ENCODE measurements at regions not wholly inside any gene's neighbourhood (a gene's known extent, or its start where the extent isn't known, plus 50 kb on each side); places are given as distances from the start of the nearest gene placed in this dataset.

- H3K36me3 ChIP-seq, result no peaks in the 10 kb centered on the region
- H3K4me1 ChIP-seq, result peaks cover 0 to 3% (median 0%) of the 10 kb centered on the region in 4 donors
- no peaks in the 10 kb centered on the region for H3K27me3 ChIP-seq
- no peak for TF ChIP-seq EP300 (IDR thresholded peaks at IDR 0.05; ENCODE audit: low read depth)
- no peak for TF ChIP-seq POLR2AphosphoS5 (IDR thresholded peaks at IDR 0.05)
- TF ChIP-seq POLR2A (IDR thresholded peaks at IDR 0.05), result no peak
- no peak for TF ChIP-seq CTCF (IDR thresholded peaks at IDR 0.05)
- no peak overlapping the region for H3K27ac ChIP-seq
- intact Hi-C loops (cut with DNase I; ENCODE audit: low total_unique reads), result loop anchor here (5.0 kb wide), 1 partner anchor 1892 kb away; no protein-coding TSS in a partner anchor
- in situ Hi-C loops (cut with MboI; ENCODE audit: low pct_ligation_motif_present in 1 of 4, low pct_unique_long_range_greater_than_20kb in 1 of 4, low sequenced_read_pairs in 3 of 4), result no loop called here
- H3K4me3 ChIP-seq, result no peak overlapping the region
- no peak for DNase-seq
- no peaks in the 10 kb centered on the region for H3K9me3 ChIP-seq
Measured at GRCh38 chr4:58090539-58090938, 980.4 kb upstream of the IGFBP7 start.

DNA sequence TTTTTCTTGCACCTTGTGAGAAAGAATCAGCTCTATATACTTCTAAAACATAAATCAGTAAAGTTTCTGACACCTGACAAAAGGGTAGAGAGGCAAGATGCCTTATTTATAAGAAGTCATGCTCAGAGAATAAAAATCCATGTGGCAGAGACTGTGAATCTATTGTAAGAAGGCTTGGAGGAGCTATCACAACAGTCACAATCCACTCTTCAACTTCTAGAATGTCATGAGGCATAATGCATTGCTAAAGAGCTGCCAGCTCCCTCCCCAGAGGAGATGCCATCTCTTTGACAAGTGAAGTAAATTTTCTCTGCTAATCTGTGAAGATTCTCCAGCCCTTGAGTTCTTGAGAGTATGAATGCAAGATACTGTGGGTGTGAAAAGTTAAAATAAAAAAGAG, 971.2 kb upstream of the IGFBP7 start:
- Histone ChIP-seq H3K4me1 (no peaks in the 10 kb centered on the region), H3K4me3 (no peak overlapping the region), H3K27me3 (no peaks in the 10 kb centered on the region), H3K9me3 (no peaks in the 10 kb centered on the region), H3K36me3 (no peaks in the 10 kb centered on the region), H3K27ac (no peak overlapping the region)
- no peak for TF ChIP-seq POLR2A (IDR thresholded peaks at IDR 0.05)
- no peak for TF ChIP-seq POLR2AphosphoS5 (IDR thresholded peaks at IDR 0.05)
- no peak for TF ChIP-seq EP300 (IDR thresholded peaks at IDR 0.05; ENCODE audit: low read depth)
- TF ChIP-seq CTCF (IDR thresholded peaks at IDR 0.05), result no peak
- DNase-seq, result no peak
- intact Hi-C loops (cut with DNase I; ENCODE audit: low total_unique reads) (no loop called here), in situ Hi-C loops (cut with MboI; ENCODE audit: low pct_ligation_motif_present in 1 of 4, low pct_unique_long_range_greater_than_20kb in 1 of 4, low sequenced_read_pairs in 3 of 4) (no loop called here)

GRCh38 chr4:58075724-58076123, 965.5 kb upstream of the IGFBP7 start:
- H3K4me3 ChIP-seq, result no peak overlapping the region
- in situ Hi-C loops (cut with MboI; ENCODE audit: low pct_ligation_motif_present in 1 of 4, low pct_unique_long_range_greater_than_20kb in 1 of 4, low sequenced_read_pairs in 3 of 4), result no loop called here

GRCh38 chr4:58074382-58074781, 964.2 kb upstream of the IGFBP7 start:
- H3K4me1 ChIP-seq, result no peaks in the 10 kb centered on the region
- no peak overlapping the region for H3K4me3 ChIP-seq
- H3K27ac ChIP-seq, result no peak overlapping the region
- TF ChIP-seq CTCF (IDR thresholded peaks at IDR 0.05) (no peak), POLR2AphosphoS5 (IDR thresholded peaks at IDR 0.05) (no peak), POLR2A (IDR thresholded peaks at IDR 0.05) (no peak), EP300 (IDR thresholded peaks at IDR 0.05; ENCODE audit: low read depth) (no peak)
- H3K9me3 ChIP-seq, result no peaks in the 10 kb centered on the region
- intact Hi-C loops (cut with DNase I; ENCODE audit: low total_unique reads) (no loop called here), in situ Hi-C loops (cut with MboI; ENCODE audit: low pct_ligation_motif_present in 1 of 4, low pct_unique_long_range_greater_than_20kb in 1 of 4, low sequenced_read_pairs in 3 of 4) (no loop called here)
- 89 to 93% methylated on average over 1 of the region's 1 CpG for WGBS, 2 donors (ENCODE audit: low coverage in 1 of 2)
- no peak for DNase-seq
- no peaks in the 10 kb centered on the region for H3K27me3 ChIP-seq
- no peaks in the 10 kb centered on the region for H3K36me3 ChIP-seq

More at GRCh38 chr4:58075724-58076123, 965.5 kb upstream of the IGFBP7 start:
- Histone ChIP-seq H3K4me1 (no peaks in the 10 kb centered on the region), H3K27me3 (no peaks in the 10 kb centered on the region), H3K36me3 (no peaks in the 10 kb centered on the region), H3K9me3 (no peaks in the 10 kb centered on the region), H3K27ac (no peak overlapping the region)
- TF ChIP-seq POLR2AphosphoS5 (IDR thresholded peaks at IDR 0.05) (no peak), CTCF (IDR thresholded peaks at IDR 0.05) (no peak), EP300 (IDR thresholded peaks at IDR 0.05; ENCODE audit: low read depth) (no peak), POLR2A (IDR thresholded peaks at IDR 0.05) (no peak)
- intact Hi-C loops (cut with DNase I; ENCODE audit: low total_unique reads), result no loop called here
- no peak for DNase-seq

All from transverse colon (tissue), 4 donors.